Small intestine (tissue), 7 donors: ENCODE measurements at regions not wholly inside any gene's neighbourhood (a gene's known extent, or its start where the extent isn't known, plus 50 kb on each side); places are given as distances from the start of the nearest gene placed in this dataset.
"Not testable (repeated sequence)": the region's sequence is repeated elsewhere in the genome, so short reads cannot be mapped to it uniquely, and the experiment has no call there.

ENCODE experiments used
- DNase-seq, 2 donors: peaks; one replicate each; pipeline versions ENCODE4 v3.0.0 to v3.0.0-alpha.2; 2013
- FAIRE-seq: peaks from 2 replicates; lab custom pipeline; 2012; peaks lifted over from hg19 to GRCh38; lab: Jason Lieb, UNC
- H3K27ac ChIP-seq, 3 donors: one replicate each; pipeline ENCODE4 v1.5.1; 2013; ENCODE audit warnings: low read length in 2 of 3, mild to moderate bottlenecking in 2 of 3, control low read depth in 1 of 3, inconsistent platforms in 1 of 3, low read depth in 1 of 3, moderate library complexity in 1 of 3
- H3K27me3 ChIP-seq, 3 donors: one replicate each; pipeline ENCODE4 v1.6.1; 2013; ENCODE audit warnings: low read length in 3 of 3, inconsistent platforms in 1 of 3; ENCODE audit not compliant: control insufficient read depth in 3 of 3, insufficient read depth in 3 of 3
- H3K36me3 ChIP-seq, 3 donors: one replicate each; pipeline ENCODE4 v1.6.1; 2013; ENCODE audit warnings: low read length in 3 of 3, inconsistent platforms in 1 of 3, low read depth in 1 of 3, mild to moderate bottlenecking in 1 of 3, moderate library complexity in 1 of 3; ENCODE audit not compliant: control insufficient read depth in 3 of 3, insufficient read depth in 2 of 3
- H3K4me1 ChIP-seq, 3 donors: one replicate each; pipeline ENCODE4 v1.6.1; 2013; ENCODE audit warnings: low read length in 2 of 3, inconsistent platforms in 1 of 3, low read depth in 1 of 3, mild to moderate bottlenecking in 1 of 3, moderate library complexity in 1 of 3; ENCODE audit not compliant: control insufficient read depth in 3 of 3, insufficient read depth in 2 of 3
- H3K4me3 ChIP-seq, 3 donors: one replicate each; pipeline ENCODE4 v1.5.1; 2013; ENCODE audit warnings: low read length in 3 of 3, control low read depth in 1 of 3, inconsistent platforms in 1 of 3, low read depth in 1 of 3, mild to moderate bottlenecking in 1 of 3, moderate library complexity in 1 of 3
- H3K9me3 ChIP-seq, 2 donors: one replicate each; pipeline ENCODE4 v1.6.1; 2013; ENCODE audit warnings: low read depth in 1 of 2, low read length in 1 of 2; ENCODE audit not compliant: control insufficient read depth in 2 of 2, insufficient read depth in 1 of 2
- WGBS, 3 donors: extraction: QIAGEN DNeasy Blood & Tissue Kit; methylation state at CpG; one replicate each; pipeline ENCODE4 v1.1.7; 2013; 5-methylcytosine and 5-hydroxymethylcytosine counted together
- donor health status: healthy with polysubstance abuse.
- donor health status: control.
- donor health status: control.
- donor health status: Bipolar disorder and iron deficiency.
- donor health status: healthy.

DNA sequence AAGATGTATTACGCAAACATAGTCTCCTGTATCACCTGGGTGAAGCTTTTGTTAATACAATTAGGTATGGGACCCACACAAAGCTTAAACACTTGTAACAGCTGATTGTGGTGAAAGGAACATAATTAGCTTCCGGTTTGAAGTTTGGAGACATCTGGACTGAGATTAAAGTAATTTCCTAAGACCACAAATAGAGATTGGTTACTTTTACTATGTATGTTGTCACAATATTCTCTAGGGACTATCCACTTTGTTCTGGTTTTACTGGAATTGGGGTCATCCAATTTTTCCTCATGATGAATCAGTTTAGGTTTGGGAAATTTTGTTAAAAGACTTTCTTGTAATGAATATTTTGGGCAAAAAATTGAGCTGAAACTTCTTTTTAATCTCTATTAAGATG is 71.8 kb upstream of the SAMSN1 start:
- Histone ChIP-seq H3K27me3 (no peaks in the 10 kb centered on the region), H3K36me3 (no peaks in the 10 kb centered on the region), H3K4me3 (no peak overlapping the region), H3K4me1 (no peaks in the 10 kb centered on the region), H3K9me3 (peaks cover 0 to 8% of the 10 kb centered on the region in 2 donors), H3K27ac (no peak overlapping the region)
- 77 to 80% (median 80%) methylated on average over 2 of the region's 2 CpGs for whole genome bisulfite sequencing, 3 donors
- FAIRE-seq (no peak), DNase-seq (no peak)

DNA sequence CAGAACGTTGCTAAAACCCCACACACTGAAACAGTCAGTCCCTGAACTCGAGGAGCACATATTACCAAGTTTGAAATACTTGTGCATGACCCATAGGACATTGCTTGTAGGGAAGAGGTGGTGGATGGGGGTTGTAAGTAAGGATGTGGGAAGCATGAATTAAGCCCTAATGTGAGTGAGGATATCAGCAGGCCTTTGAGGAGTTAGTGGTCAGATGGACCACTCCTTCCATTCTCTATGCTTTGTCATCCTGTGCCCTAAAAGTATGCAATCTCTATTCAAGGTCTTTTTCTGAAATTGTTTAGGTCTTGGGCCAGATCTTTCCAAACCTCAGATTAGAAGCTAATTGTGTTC is 70.9 kb upstream of the SAMSN1 start:
- 30 to 51% (median 36%) methylated on average over 2 of the region's 2 CpGs for whole genome bisulfite sequencing, 3 donors
- H3K4me3 ChIP-seq, result no peak overlapping the region
- no peak for FAIRE-seq
- H3K9me3 ChIP-seq, result peaks cover 0 to 8% of the 10 kb centered on the region in 2 donors
- H3K36me3 ChIP-seq, result no peaks in the 10 kb centered on the region
- no peaks in the 10 kb centered on the region for H3K4me1 ChIP-seq
- no peaks in the 10 kb centered on the region for H3K27me3 ChIP-seq
- no peak for DNase-seq
- no peak overlapping the region for H3K27ac ChIP-seq

DNA sequence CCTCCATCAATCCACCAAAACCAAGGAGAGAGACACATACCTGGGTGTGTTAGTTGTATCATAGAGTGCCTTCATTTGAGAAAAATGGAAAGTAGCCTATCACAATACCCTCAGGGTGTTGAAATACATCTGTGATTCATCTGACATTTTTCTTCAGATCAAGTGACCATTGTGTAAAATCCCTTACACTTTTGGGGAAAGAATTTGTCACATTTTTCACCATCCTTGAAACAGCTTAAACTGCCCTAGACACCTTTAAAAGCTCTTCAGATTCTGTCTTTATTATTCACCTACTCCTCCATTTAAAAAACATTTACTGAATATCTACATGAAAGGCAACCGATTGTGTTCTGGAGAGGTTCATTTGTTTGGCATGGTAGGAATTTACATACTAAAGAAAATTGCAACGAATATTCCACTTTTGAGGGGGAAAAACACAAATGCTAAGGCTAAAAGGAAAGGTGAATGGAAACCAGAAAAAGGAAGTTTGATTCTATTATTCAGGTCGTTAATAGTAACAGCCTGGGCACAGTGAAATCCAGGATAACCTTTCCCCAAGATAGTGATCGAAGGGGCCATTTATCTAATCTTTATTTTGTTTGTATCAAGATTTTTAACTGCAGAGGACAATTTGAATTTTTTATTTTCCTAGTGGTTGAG is 70.4 kb upstream of the SAMSN1 start:
- peaks cover 0 to 5% of the 10 kb centered on the region in 2 donors for H3K9me3 ChIP-seq
- H3K4me1 ChIP-seq, result no peaks in the 10 kb centered on the region
- no peaks in the 10 kb centered on the region for H3K27me3 ChIP-seq
- H3K36me3 ChIP-seq, result no peaks in the 10 kb centered on the region
- H3K27ac ChIP-seq, result no peak overlapping the region
- WGBS, 3 donors, result 18 to 46% (median 38%) methylated on average over 4 of the region's 4 CpGs
- FAIRE-seq (no peak), DNase-seq (no peak)
- H3K4me3 ChIP-seq, result no peak overlapping the region

DNA sequence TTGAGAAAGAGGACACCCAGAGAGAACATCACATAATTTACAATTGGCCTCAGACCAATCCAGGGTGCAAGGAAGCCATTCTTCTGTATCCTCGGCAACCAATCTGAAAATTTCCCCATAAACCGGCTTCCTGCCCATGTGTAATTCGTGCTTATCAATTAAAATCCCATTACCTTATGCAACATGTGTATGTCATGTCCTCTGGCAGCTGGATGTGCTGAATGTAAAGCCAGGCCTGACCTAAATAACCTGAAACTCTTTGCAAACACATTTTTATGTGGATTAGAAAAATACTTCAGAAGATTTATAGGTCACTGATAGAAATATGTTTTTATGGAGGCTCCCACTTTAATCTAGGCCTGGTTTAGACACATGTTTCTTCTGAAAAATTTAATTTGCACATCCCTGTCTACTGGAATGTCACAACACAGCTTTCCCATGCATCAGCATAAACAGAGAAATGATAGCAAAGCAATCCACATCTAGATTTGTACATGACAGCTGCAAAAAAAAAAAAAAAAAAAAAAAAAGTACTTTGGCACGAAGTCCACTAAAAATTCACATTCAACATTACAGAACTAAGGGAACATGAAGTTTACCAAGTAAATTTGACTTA is 69.4 kb upstream of the SAMSN1 start:
- no peak for FAIRE-seq

DNA sequence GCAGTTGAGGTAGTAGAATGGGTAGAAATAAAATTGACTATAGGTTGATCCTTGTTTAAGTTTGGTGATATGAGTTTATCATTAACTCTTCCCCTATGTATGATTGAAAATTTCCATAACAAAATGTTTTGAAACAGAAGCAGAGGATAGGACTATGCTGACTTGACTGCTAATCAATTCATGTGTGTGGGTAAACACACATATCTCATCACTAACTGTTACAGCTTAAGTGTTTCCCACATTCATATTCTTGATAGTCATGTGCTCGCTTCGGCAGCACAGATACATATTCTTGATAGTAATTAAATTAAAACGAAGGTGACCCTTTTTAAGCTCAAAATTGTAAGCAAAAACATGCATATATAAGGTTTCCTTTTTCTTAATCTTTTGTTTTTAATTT is 68.2 kb upstream of the SAMSN1 start:
- Histone ChIP-seq H3K27ac (no peak overlapping the region), H3K4me3 (no peak overlapping the region), H3K27me3 (no peaks in the 10 kb centered on the region), H3K4me1 (no peaks in the 10 kb centered on the region), H3K36me3 (no peaks in the 10 kb centered on the region), H3K9me3 (no peaks in the 10 kb centered on the region)
- 55 to 67% (median 60%) methylated on average over 3 of the region's 3 CpGs for WGBS, 3 donors
- no peak for FAIRE-seq
- no peak for DNase-seq

More for the DNA sequence above, 69.4 kb upstream of the SAMSN1 start:
- no peak overlapping the region for H3K27ac ChIP-seq
- no peak for DNase-seq
- 63 to 67% (median 67%) methylated on average over 4 of the region's 4 CpGs for WGBS, 3 donors
- H3K36me3 ChIP-seq, result no peaks in the 10 kb centered on the region
- no peaks in the 10 kb centered on the region for H3K27me3 ChIP-seq
- H3K4me3 ChIP-seq, result no peak overlapping the region
- H3K4me1 ChIP-seq, result no peaks in the 10 kb centered on the region
- H3K9me3 ChIP-seq, result no peaks in the 10 kb centered on the region

DNA sequence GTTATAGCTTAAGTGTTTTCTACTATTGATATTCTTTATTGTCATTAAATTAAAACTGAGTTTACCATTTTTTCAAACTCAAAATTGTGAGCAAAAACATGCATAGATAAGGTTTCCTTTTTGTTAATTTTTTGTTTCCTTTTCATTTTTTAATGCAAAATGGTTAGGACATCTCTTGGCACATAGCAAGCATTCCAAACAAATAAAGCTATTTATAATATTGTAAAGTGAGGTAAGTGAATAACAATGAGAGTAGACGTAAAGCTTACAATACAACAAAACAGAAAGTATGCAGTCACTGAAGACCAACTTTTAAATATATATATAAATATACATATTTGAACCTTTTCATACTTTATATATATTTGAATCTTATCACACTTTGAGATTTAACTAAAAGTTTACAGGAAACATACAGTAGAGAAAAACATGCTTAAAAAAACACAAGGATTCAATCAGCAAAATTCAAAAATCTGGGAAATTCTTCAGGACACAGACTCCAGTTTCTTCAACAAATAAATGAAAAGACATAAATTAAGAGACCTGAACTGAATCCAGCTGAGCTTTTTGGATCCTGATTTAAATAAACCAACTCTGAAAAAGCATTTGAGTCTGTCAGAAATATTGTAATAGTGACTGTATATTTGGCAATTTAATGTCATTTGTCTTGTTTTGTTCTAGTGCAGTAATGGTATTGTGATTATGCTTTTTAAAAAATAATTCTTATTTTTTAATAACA is 67.5 kb upstream of the SAMSN1 start:
- DNase-seq (no peak), FAIRE-seq (no peak)
- H3K4me1 ChIP-seq, result no peaks in the 10 kb centered on the region
- no peaks in the 10 kb centered on the region for H3K27me3 ChIP-seq
- H3K36me3 ChIP-seq, result no peaks in the 10 kb centered on the region
- no peaks in the 10 kb centered on the region for H3K9me3 ChIP-seq
- H3K27ac ChIP-seq, result no peak overlapping the region
- H3K4me3 ChIP-seq, result no peak overlapping the region
- WGBS, 3 donors, result 64 to 76% (median 73%) methylated on average over 1 of the region's 1 CpG

DNA sequence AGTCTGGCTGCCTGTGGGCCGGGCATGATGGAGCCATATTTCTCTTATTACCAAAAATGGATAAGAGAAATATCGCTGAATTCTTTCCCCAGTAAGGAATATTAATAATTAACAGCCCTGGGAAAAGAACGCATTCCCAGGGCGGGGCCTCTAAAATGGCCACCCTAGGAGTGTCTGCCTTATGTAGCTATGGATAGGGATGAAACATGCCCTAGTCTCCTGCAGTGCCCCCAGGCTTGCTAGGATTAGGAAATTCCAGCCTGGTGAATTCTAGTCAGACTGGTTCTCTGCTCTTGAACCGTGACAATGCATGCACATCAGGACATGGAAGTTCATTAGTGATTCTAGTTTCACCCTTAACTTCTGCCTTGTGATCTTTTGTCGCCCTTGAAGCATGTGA is 64.0 kb upstream of the SAMSN1 start:
- not testable (repeated sequence) for H3K27ac ChIP-seq, H3K27me3 ChIP-seq, H3K4me3 ChIP-seq, H3K9me3 ChIP-seq, FAIRE-seq, H3K36me3 ChIP-seq, H3K4me1 ChIP-seq, DNase-seq
- 80 to 93% (median 88%) methylated on average over 6 of the region's 6 CpGs for WGBS, 3 donors

DNA sequence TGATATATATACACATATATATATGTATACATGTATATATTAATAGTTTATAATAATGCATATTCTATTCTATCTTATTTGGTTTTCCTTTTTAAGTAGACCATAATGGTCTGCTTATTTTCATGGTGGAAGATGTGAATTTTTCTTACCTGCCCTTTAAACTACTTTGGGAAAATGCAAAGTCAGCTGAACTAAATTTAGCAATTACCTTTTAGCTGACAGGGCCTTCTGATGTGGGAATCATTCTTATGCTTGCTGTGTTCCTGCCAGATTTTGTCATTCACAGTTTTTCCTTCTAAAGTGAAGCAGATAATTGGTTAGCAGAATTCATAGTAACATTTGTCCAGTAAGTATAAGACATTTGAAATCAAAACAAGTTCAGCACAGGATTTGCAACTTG is 63.2 kb upstream of the SAMSN1 start:
- no peaks in the 10 kb centered on the region for H3K36me3 ChIP-seq
- no peak overlapping the region for H3K4me3 ChIP-seq
- no peaks in the 10 kb centered on the region for H3K4me1 ChIP-seq
- H3K27me3 ChIP-seq, result no peaks in the 10 kb centered on the region
- no peaks in the 10 kb centered on the region for H3K9me3 ChIP-seq
- DNase-seq (no peak), FAIRE-seq (no peak)
- H3K27ac ChIP-seq, result no peak overlapping the region
